ENCODE measurements at regions not wholly inside any gene's neighbourhood (a gene's known extent, or its start where the extent isn't known, plus 50 kb on each side); places are given as distances from the start of the nearest gene placed in this dataset.

- Histone ChIP-seq H3K27me3 (ENCODE audit: control insufficient read depth, insufficient read depth, low read length, poor library complexity, severe bottlenecking) (no peaks in the 10 kb centered on the region), H3K4me1 (ENCODE audit: control insufficient read depth, insufficient read depth, low read length) (no peaks in the 10 kb centered on the region), H3K27ac (ENCODE audit: low read depth, low read length) (no peak overlapping the region), H3K36me3 (ENCODE audit: control insufficient read depth, insufficient read depth, low read length) (no peaks in the 10 kb centered on the region), H3K4me3 (ENCODE audit: low read length) (no peak overlapping the region), H3K9me3 (ENCODE audit: control insufficient read depth, low read length) (peaks cover 6% of the 10 kb centered on the region), H3K9ac (ENCODE audit: extremely low read depth, low read length, poor library complexity, severe bottlenecking) (no peak overlapping the region)
- Mint-ChIP-seq H3K9me3 (peaks cover 9% of the 10 kb centered on the region), H3K27me3 (ENCODE audit: insufficient read depth) (no peaks in the 10 kb centered on the region), H3K4me1 (no peaks in the 10 kb centered on the region), H3K4me3 (no peak overlapping the region), H3K27ac (no peak overlapping the region), H3K36me3 (ENCODE audit: low read depth) (no peaks in the 10 kb centered on the region)
- 58 to 63% methylated on average over 2 of the region's 2 CpGs for WGBS, 2 experiments (ENCODE audit: insufficient coverage in 1 of 2, insufficient read length in 1 of 2)
- TF ChIP-seq CTCF (conservative IDR thresholded peaks at IDR 0.05) = no peak
- no peak for DNase-seq
Measured at GRCh38 chr13:44188257-44188656, 185.4 kb upstream of the SERP2 start.

- H3K4me1 ChIP-seq (ENCODE audit: control insufficient read depth, insufficient read depth, low read length) = no peaks in the 10 kb centered on the region
- H3K27ac Mint-ChIP-seq = no peak overlapping the region
Measured at GRCh38 chr13:44189085-44189484, 184.5 kb upstream of the SERP2 start.

GRCh38 chr13:44191103-44191502 is 182.5 kb upstream of the SERP2 start:
- H3K9me3 ChIP-seq (ENCODE audit: control insufficient read depth, low read length) = no peaks in the 10 kb centered on the region
- no peak overlapping the region for H3K27ac ChIP-seq (ENCODE audit: low read depth, low read length)
- H3K27me3 ChIP-seq (ENCODE audit: control insufficient read depth, insufficient read depth, low read length, poor library complexity, severe bottlenecking) = no peaks in the 10 kb centered on the region
- H3K4me1 ChIP-seq (ENCODE audit: control insufficient read depth, insufficient read depth, low read length) = no peaks in the 10 kb centered on the region
- no peak for TF ChIP-seq CTCF (conservative IDR thresholded peaks at IDR 0.05)
- Mint-ChIP-seq H3K9me3 (no peaks in the 10 kb centered on the region), H3K27me3 (ENCODE audit: insufficient read depth) (no peaks in the 10 kb centered on the region), H3K4me1 (no peaks in the 10 kb centered on the region), H3K36me3 (ENCODE audit: low read depth) (no peaks in the 10 kb centered on the region), H3K27ac (no peak overlapping the region), H3K4me3 (no peak overlapping the region)
- no peak overlapping the region for H3K4me3 ChIP-seq (ENCODE audit: low read length)
- H3K9ac ChIP-seq (ENCODE audit: extremely low read depth, low read length, poor library complexity, severe bottlenecking) = no peak overlapping the region
- no peaks in the 10 kb centered on the region for H3K36me3 ChIP-seq (ENCODE audit: control insufficient read depth, insufficient read depth, low read length)
- no peak for DNase-seq

More at GRCh38 chr13:44189085-44189484, 184.5 kb upstream of the SERP2 start:
- no peak for TF ChIP-seq CTCF (conservative IDR thresholded peaks at IDR 0.05)
- Mint-ChIP-seq H3K36me3 (ENCODE audit: low read depth) (no peaks in the 10 kb centered on the region), H3K27me3 (ENCODE audit: insufficient read depth) (no peaks in the 10 kb centered on the region), H3K4me1 (no peaks in the 10 kb centered on the region), H3K9me3 (peaks cover 5% of the 10 kb centered on the region), H3K4me3 (no peak overlapping the region)
- H3K27ac ChIP-seq (ENCODE audit: low read depth, low read length) = no peak overlapping the region
- DNase-seq = no peak
- peaks cover 6% of the 10 kb centered on the region for H3K9me3 ChIP-seq (ENCODE audit: control insufficient read depth, low read length)
- H3K4me3 ChIP-seq (ENCODE audit: low read length) = no peak overlapping the region
- no peaks in the 10 kb centered on the region for H3K27me3 ChIP-seq (ENCODE audit: control insufficient read depth, insufficient read depth, low read length, poor library complexity, severe bottlenecking)
- H3K36me3 ChIP-seq (ENCODE audit: control insufficient read depth, insufficient read depth, low read length) = no peaks in the 10 kb centered on the region
- H3K9ac ChIP-seq (ENCODE audit: extremely low read depth, low read length, poor library complexity, severe bottlenecking) = no peak overlapping the region
- WGBS, 2 experiments (ENCODE audit: insufficient coverage in 1 of 2, insufficient read length in 1 of 2) = 83% methylated on average over 1 of the region's 1 CpG; no CpG with 5 or more reads in 1 of the 2 experiments

Measured in endodermal cell (in vitro differentiated cells).